ENCODE measurements at regions not wholly inside any gene's neighbourhood (a gene's known extent, or its start where the extent isn't known, plus 50 kb on each side); places are given as distances from the start of the nearest gene placed in this dataset.
A peak's percentile ranks its signal among the peaks of the same experiment; 100 is the strongest.

DNA sequence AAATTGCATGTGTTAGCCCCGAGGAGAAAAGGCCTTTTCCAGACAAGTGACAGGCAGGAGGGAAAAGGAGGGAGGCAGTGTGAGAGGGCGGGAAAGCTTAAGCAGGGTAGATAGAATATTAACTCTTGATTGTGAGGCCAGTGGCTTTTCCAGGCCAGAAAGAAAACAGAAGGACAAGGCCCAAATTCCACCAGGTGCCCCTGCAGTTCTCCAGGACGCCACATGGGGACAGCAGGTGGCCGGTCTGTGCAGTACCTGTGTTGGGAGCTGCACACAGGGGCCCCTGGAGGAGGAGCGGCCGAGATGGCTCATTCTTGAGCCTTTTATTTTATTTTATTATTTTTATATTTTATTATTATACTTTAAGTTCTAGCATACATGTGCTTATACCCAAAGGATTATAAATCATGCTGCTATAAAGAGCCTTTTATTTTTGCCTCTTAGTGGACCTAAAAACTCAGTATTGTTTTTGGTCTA, 141.3 kb upstream of the KLF14 start:
- ChIA-PET CTCF (interaction anchor here (0.7 to 4.9 kb wide), 10 partner anchors 10 to 165 kb away, joined by 3 to 46 read pairs (median 6); no protein-coding TSS in a partner anchor), POLR2A (no interaction called here)
- TF ChIP-seq, protein P1, sequence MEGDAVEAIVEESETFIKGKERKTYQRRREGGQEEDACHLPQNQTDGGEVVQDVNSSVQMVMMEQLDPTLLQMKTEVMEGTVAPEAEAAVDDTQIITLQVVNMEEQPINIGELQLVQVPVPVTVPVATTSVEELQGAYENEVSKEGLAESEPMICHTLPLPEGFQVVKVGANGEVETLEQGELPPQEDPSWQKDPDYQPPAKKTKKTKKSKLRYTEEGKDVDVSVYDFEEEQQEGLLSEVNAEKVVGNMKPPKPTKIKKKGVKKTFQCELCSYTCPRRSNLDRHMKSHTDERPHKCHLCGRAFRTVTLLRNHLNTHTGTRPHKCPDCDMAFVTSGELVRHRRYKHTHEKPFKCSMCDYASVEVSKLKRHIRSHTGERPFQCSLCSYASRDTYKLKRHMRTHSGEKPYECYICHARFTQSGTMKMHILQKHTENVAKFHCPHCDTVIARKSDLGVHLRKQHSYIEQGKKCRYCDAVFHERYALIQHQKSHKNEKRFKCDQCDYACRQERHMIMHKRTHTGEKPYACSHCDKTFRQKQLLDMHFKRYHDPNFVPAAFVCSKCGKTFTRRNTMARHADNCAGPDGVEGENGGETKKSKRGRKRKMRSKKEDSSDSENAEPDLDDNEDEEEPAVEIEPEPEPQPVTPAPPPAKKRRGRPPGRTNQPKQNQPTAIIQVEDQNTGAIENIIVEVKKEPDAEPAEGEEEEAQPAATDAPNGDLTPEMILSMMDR (IDR thresholded peaks at IDR 0.05; ENCODE audit: control extremely low read depth, extremely low read depth, low read depth, missing control alignments), result peak; percentile 77
- peak; percentile 67 for DNase-seq (ENCODE audit: extremely low spot score)

DNA sequence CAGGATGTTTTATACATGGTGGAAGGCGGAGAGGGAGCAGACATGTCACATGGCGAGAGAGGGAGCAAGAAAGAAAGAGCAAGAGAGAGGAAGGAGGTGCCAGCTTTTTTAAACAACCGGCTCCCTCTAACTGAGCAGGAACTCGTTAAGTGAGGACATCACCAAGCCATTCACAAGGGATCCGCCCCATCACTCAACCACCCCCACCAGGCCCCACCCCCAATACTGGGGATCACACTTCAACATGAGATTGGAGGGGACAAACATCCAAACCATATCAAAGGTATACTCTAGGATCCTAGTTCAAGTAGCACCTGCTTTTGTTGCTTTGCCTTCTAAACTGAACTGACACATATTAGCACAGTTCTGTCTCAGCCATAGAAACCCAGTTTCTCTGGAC, 141.9 kb upstream of the KLF14 start:
- POLR2A ChIA-PET, result no interaction called here
- TF ChIP-seq, protein P1 (IDR thresholded peaks at IDR 0.05; ENCODE audit: control extremely low read depth, extremely low read depth, low read depth, missing control alignments), result no peak
- no peak for DNase-seq (ENCODE audit: extremely low spot score)
- CTCF ChIA-PET, result interaction anchor here (0.7 to 4.9 kb wide), 7 partner anchors 10 to 164 kb away, joined by 3 to 46 read pairs (median 7); no protein-coding TSS in a partner anchor

DNA sequence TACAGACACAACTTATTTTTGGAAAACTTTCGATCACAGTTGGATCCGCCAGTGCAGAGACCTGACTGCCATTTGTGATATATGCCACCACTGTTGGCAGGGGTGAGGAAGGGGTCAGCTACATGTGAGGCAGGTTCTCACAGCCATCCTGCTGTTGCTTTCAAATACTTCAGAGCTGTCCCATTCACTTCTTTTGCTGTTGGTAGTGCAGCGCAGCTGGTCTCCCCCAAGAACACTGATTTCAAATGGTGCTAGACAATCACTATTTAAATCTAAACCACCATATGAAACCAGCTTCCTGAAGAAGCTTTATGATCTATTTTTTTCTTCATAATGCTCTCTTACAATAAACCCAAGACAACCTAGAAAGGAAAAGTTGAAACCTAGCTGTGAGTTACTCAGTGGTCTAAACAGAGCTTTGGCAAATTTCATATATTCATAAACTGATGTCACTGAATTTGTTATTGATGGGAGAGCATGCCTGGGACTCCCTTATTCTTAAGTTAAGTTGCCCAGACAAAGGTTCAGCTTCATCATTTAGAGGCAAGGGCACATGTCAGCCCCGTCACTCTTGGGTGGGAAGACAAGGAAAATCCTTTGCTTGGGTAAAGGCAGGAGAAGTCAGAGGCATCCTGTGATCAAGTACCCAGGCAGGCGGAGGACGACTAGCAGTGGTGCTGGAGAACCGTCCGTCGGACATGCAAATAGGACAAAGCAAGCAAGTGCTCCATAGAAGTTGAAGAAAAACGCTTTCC, 143.4 kb upstream of the KLF14 start:
- DNase-seq (ENCODE audit: extremely low spot score), result no peak
- ChIA-PET CTCF (interaction anchor here (1.0 to 1.7 kb wide), 4 partner anchors 9 to 104 kb away, joined by 3 to 8 read pairs (median 6); no protein-coding TSS in a partner anchor), POLR2A (no interaction called here)
- TF ChIP-seq, protein P1 (IDR thresholded peaks at IDR 0.05; ENCODE audit: control extremely low read depth, extremely low read depth, low read depth, missing control alignments), result no peak

DNA sequence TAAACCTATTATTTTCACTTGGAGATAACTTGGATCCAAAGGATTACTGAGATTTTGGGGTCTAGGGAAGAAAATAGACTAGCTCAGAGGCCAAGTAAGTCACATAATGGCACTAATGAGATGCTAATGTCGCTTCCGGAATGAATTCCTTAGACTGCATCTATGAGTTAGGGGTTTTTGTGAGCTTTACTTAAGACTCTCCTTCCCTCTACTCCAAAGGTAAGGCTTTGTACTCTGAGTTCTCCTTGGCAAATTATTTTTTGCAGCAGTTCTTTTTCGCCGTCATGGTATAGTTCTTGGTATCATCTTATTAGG, 143.9 kb upstream of the KLF14 start:
- CTCF ChIA-PET, result interaction anchor here (1.0 to 1.7 kb wide), 4 partner anchors 9 to 104 kb away, joined by 3 to 8 read pairs (median 6); no protein-coding TSS in a partner anchor
- no peak for DNase-seq (ENCODE audit: extremely low spot score)
- TF ChIP-seq, protein P1 (IDR thresholded peaks at IDR 0.05; ENCODE audit: control extremely low read depth, extremely low read depth, low read depth, missing control alignments), result no peak
- POLR2A ChIA-PET, result no interaction called here

DNA sequence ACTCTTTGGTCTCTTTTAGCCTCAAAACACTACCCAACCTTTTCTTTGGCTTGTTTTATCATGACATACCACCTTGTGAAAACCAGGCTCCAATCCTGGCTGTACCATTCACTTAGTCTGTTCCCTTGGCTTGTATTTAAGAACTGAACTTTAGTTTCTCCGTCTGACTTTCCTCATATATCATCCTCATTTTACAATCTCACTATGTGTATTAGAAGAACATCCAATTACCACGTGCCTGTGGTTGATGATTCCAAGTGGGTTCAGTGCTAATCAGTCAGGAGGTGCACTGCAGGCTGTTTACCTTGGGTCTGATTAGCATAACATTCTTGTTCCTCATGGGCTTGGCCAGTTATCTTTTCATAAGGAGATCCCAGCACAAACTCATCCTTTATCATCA, 144.8 kb upstream of the KLF14 start:
- POLR2A ChIA-PET, result no interaction called here
- TF ChIP-seq, protein P1 (IDR thresholded peaks at IDR 0.05; ENCODE audit: control extremely low read depth, extremely low read depth, low read depth, missing control alignments), result no peak
- CTCF ChIA-PET, result no interaction called here
- no peak for DNase-seq (ENCODE audit: extremely low spot score)

DNA sequence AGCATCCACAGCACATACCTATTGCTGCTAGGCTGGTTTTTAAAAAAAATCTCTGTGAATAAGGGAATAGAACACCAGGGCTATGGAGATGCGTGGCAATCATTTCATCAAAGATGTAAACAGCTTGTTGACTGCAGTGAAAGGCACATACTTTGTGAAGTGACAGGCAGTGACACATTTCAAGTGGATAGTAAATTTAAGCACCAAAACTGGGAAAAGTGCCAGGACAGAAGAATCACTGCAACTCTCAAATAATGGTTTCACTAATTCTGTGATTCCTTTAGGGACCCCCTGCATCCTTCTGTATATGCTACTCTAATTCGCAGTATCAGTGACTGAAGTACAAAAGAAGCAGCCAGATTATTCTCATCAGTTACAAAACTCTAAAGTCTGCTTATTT, 145.2 kb upstream of the KLF14 start:
- POLR2A ChIA-PET, result no interaction called here
- CTCF ChIA-PET, result no interaction called here
- TF ChIP-seq, protein P1 (IDR thresholded peaks at IDR 0.05; ENCODE audit: control extremely low read depth, extremely low read depth, low read depth, missing control alignments), result no peak
- DNase-seq (ENCODE audit: extremely low spot score), result no peak
